ENCODE measurements at regions not wholly inside any gene's neighbourhood (a gene's known extent, or its start where the extent isn't known, plus 50 kb on each side); places are given as distances from the start of the nearest gene placed in this dataset.

- peak; percentile 55 to 89 for DNase-seq
- H3K27ac ChIP-seq, result no peak overlapping the region
- H3K4me1 ChIP-seq, result no peaks in the 10 kb centered on the region
These were observed 568.1 kb upstream of the WWC1 start for GRCh38 chr5:167723254-167723871.

GRCh38 chr5:167725264-167725663 lies 566.2 kb upstream of the WWC1 start:
- H3K27ac ChIP-seq, result no peak overlapping the region
- peaks cover 4% of the 10 kb centered on the region for H3K27me3 ChIP-seq
- no peak for DNase-seq
- H3K36me3 ChIP-seq, result no peaks in the 10 kb centered on the region
- H3K9me3 ChIP-seq (replicated peaks), result no peaks in the 10 kb centered on the region
- H3K4me3 ChIP-seq, result no peak overlapping the region
- no peaks in the 10 kb centered on the region for H3K4me1 ChIP-seq

More at GRCh38 chr5:167723254-167723871, 568.1 kb upstream of the WWC1 start:
- Histone ChIP-seq H3K9me3 (replicated peaks) (no peaks in the 10 kb centered on the region), H3K27me3 (no peaks in the 10 kb centered on the region; the same call in 1 of the 2 replicates), H3K4me3 (no peak overlapping the region), H3K36me3 (no peaks in the 10 kb centered on the region)

GRCh38 chr5:167725741-167726140 lies 565.7 kb upstream of the WWC1 start:
- H3K4me3 ChIP-seq, result no peak overlapping the region
- no peak for DNase-seq
- peaks cover 4% of the 10 kb centered on the region for H3K27me3 ChIP-seq
- H3K9me3 ChIP-seq (replicated peaks), result no peaks in the 10 kb centered on the region
- H3K27ac ChIP-seq, result no peak overlapping the region
- no peaks in the 10 kb centered on the region for H3K36me3 ChIP-seq
- H3K4me1 ChIP-seq, result no peaks in the 10 kb centered on the region

GRCh38 chr5:167726642-167727041 lies 564.8 kb upstream of the WWC1 start:
- no peaks in the 10 kb centered on the region for H3K9me3 ChIP-seq (replicated peaks)
- H3K4me1 ChIP-seq, result no peaks in the 10 kb centered on the region
- no peak overlapping the region for H3K27ac ChIP-seq
- peaks cover 4% of the 10 kb centered on the region for H3K27me3 ChIP-seq
- H3K4me3 ChIP-seq, result no peak overlapping the region
- DNase-seq, result no peak
- no peaks in the 10 kb centered on the region for H3K36me3 ChIP-seq

- Histone ChIP-seq H3K27me3 (peaks cover 4% of the 10 kb centered on the region), H3K9me3 (replicated peaks) (no peaks in the 10 kb centered on the region), H3K36me3 (no peaks in the 10 kb centered on the region), H3K4me3 (no peak overlapping the region), H3K4me1 (no peaks in the 10 kb centered on the region), H3K27ac (no peak overlapping the region)
- no peak for DNase-seq
These were observed 561.3 kb upstream of the WWC1 start for GRCh38 chr5:167730121-167730520.

- Histone ChIP-seq H3K27me3 (peaks cover 4% of the 10 kb centered on the region), H3K27ac (no peak overlapping the region), H3K36me3 (no peaks in the 10 kb centered on the region), H3K4me3 (no peak overlapping the region), H3K9me3 (replicated peaks) (no peaks in the 10 kb centered on the region), H3K4me1 (no peaks in the 10 kb centered on the region)
- DNase-seq, result no peak
These were observed 560.8 kb upstream of the WWC1 start for GRCh38 chr5:167730656-167731055.

GRCh38 chr5:167731951-167732350 lies 559.5 kb upstream of the WWC1 start:
- Histone ChIP-seq H3K4me1 (no peaks in the 10 kb centered on the region), H3K27ac (no peak overlapping the region), H3K9me3 (replicated peaks) (no peaks in the 10 kb centered on the region), H3K4me3 (no peak overlapping the region), H3K27me3 (peaks cover 4% of the 10 kb centered on the region), H3K36me3 (no peaks in the 10 kb centered on the region)
- DNase-seq, result no peak

- no peak for DNase-seq
- H3K27me3 ChIP-seq, result peaks cover 4% of the 10 kb centered on the region
- no peaks in the 10 kb centered on the region for H3K9me3 ChIP-seq (replicated peaks)
- H3K4me3 ChIP-seq, result no peak overlapping the region
- H3K4me1 ChIP-seq, result no peaks in the 10 kb centered on the region
- H3K27ac ChIP-seq, result no peak overlapping the region
- no peaks in the 10 kb centered on the region for H3K36me3 ChIP-seq
These were observed 558.9 kb upstream of the WWC1 start for GRCh38 chr5:167732499-167732898.

- Histone ChIP-seq H3K27me3 (no peaks in the 10 kb centered on the region), H3K36me3 (no peaks in the 10 kb centered on the region), H3K4me1 (no peaks in the 10 kb centered on the region), H3K9me3 (replicated peaks) (no peaks in the 10 kb centered on the region), H3K4me3 (no peak overlapping the region), H3K27ac (no peak overlapping the region)
- no peak for DNase-seq
These were observed 554.5 kb upstream of the WWC1 start for GRCh38 chr5:167736992-167737391.

GRCh38 chr5:167743695-167744464 lies 547.6 kb upstream of the WWC1 start:
- Histone ChIP-seq H3K4me3 (no peak overlapping the region), H3K9me3 (replicated peaks) (no peaks in the 10 kb centered on the region), H3K27ac (no peak overlapping the region), H3K4me1 (peaks cover 2% of the 10 kb centered on the region; the same call in 1 of the 2 replicates), H3K27me3 (no peaks in the 10 kb centered on the region), H3K36me3 (no peaks in the 10 kb centered on the region)
- DNase-seq, result no peak

GRCh38 chr5:167745868-167746267 lies 545.6 kb upstream of the WWC1 start:
- Histone ChIP-seq H3K27me3 (no peaks in the 10 kb centered on the region), H3K36me3 (no peaks in the 10 kb centered on the region), H3K27ac (no peak overlapping the region), H3K4me3 (no peak overlapping the region), H3K9me3 (replicated peaks) (no peaks in the 10 kb centered on the region), H3K4me1 (peaks cover 2% of the 10 kb centered on the region; the same call in 1 of the 2 replicates)
- no peak for DNase-seq

- no peak for DNase-seq
These were observed 540.9 kb upstream of the WWC1 start for GRCh38 chr5:167750586-167750985.

GRCh38 chr5:167752936-167753335 lies 538.5 kb upstream of the WWC1 start:
- Histone ChIP-seq H3K36me3 (no peaks in the 10 kb centered on the region), H3K27ac (no peak overlapping the region), H3K4me3 (no peak overlapping the region), H3K9me3 (replicated peaks) (no peaks in the 10 kb centered on the region), H3K4me1 (no peaks in the 10 kb centered on the region), H3K27me3 (no peaks in the 10 kb centered on the region)
- DNase-seq, result no peak

More at GRCh38 chr5:167750586-167750985, 540.9 kb upstream of the WWC1 start:
- H3K27me3 ChIP-seq, result no peaks in the 10 kb centered on the region
- no peak overlapping the region for H3K27ac ChIP-seq
- no peaks in the 10 kb centered on the region for H3K9me3 ChIP-seq (replicated peaks)
- H3K36me3 ChIP-seq, result no peaks in the 10 kb centered on the region
- no peaks in the 10 kb centered on the region for H3K4me1 ChIP-seq
- no peak overlapping the region for H3K4me3 ChIP-seq

GRCh38 chr5:167753725-167754490 lies 537.5 kb upstream of the WWC1 start:
- H3K27ac ChIP-seq, result no peak overlapping the region
- no peaks in the 10 kb centered on the region for H3K9me3 ChIP-seq (replicated peaks)
- no peaks in the 10 kb centered on the region for H3K36me3 ChIP-seq
- no peaks in the 10 kb centered on the region for H3K4me1 ChIP-seq
- no peaks in the 10 kb centered on the region for H3K27me3 ChIP-seq
- H3K4me3 ChIP-seq, result no peak overlapping the region
- DNase-seq, result no peak

GRCh38 chr5:167754501-167755021 lies 536.9 kb upstream of the WWC1 start:
- H3K9me3 ChIP-seq (replicated peaks), result no peaks in the 10 kb centered on the region
- no peaks in the 10 kb centered on the region for H3K27me3 ChIP-seq
- no peak overlapping the region for H3K27ac ChIP-seq
- H3K4me1 ChIP-seq, result no peaks in the 10 kb centered on the region
- no peaks in the 10 kb centered on the region for H3K36me3 ChIP-seq
- DNase-seq, result no peak
- no peak overlapping the region for H3K4me3 ChIP-seq
